GM10266 (cell line): ENCODE measurements at regions not wholly inside any gene's neighbourhood (a gene's known extent, or its start where the extent isn't known, plus 50 kb on each side); places are given as distances from the start of the nearest gene placed in this dataset.

ENCODE experiments used
- DNase-seq: peaks from one replicate; pipeline ENCODE4 v3.0.0; 2012; ENCODE audit errors: extremely low spot score
- TF ChIP-seq, protein P1 (sequence below): IDR thresholded peaks from 2 replicates; pipeline ENCODE4 v1.5.1; 2012; ENCODE audit warnings: mild to moderate bottlenecking, low read depth; ENCODE audit not compliant: control insufficient read depth, insufficient read depth; ENCODE audit errors: missing control alignments

DNA sequence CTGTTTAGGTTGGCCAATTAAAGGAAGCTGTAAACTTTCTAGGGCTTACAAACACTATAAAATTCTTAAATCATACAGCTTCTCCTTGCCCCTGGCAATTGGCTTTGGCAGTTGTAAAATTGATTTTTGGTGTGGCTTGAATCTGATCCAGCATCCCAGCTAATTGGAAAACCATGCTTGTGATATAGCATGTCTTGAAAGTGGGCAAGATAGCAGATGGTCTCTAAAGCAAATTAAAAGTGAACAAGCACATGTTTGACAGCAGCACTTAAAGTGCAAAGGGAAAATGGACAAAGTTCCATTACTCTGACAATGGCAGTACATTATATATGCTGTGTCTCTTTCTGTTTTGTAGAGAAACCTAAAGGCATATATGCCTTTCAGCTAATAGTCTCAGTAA, 302.9 kb upstream of the NXPH2 start:
- TF ChIP-seq, protein P1, sequence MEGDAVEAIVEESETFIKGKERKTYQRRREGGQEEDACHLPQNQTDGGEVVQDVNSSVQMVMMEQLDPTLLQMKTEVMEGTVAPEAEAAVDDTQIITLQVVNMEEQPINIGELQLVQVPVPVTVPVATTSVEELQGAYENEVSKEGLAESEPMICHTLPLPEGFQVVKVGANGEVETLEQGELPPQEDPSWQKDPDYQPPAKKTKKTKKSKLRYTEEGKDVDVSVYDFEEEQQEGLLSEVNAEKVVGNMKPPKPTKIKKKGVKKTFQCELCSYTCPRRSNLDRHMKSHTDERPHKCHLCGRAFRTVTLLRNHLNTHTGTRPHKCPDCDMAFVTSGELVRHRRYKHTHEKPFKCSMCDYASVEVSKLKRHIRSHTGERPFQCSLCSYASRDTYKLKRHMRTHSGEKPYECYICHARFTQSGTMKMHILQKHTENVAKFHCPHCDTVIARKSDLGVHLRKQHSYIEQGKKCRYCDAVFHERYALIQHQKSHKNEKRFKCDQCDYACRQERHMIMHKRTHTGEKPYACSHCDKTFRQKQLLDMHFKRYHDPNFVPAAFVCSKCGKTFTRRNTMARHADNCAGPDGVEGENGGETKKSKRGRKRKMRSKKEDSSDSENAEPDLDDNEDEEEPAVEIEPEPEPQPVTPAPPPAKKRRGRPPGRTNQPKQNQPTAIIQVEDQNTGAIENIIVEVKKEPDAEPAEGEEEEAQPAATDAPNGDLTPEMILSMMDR, result no peak
- no peak for DNase-seq

DNA sequence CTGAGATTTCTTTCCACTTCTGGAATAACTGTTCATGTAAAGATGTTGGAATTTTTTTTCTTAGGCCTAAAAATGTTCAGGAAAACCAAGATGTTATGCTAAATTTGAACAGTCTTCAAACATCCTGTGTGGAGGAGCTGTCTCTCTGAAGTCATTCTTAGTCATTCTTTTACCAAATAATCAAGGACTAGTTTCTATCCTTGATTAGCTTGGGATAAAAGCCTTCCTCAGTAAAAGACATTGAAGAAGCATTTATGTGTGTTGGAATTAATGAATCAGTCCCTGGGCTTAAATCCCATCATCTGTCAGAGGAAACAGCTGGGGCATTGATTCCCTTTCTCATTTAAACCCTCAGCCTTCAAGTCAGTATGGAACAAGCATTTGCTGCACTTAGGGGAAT, 300.1 kb upstream of the NXPH2 start:
- TF ChIP-seq, protein P1, result no peak
- DNase-seq, result no peak

DNA sequence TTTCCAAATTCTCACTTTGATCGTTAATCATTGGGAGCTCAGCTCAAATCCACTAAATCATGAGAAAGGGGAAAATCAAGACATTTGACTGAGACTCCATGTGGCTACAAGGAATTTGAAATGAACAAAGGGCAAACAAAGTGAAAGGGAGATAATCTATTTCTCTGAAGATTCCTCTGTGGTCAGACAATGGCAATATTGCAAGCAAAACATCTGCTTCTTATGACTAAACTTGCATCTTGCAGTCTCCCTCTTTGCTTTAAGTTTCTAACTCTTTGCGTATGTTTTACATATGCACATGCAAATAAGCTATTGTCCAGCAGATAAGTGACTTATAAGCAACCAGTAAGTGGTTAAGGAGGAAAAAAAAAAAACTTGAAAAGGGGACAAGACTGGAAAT, 299.1 kb upstream of the NXPH2 start:
- TF ChIP-seq, protein P1, result no peak
- DNase-seq, result no peak

DNA sequence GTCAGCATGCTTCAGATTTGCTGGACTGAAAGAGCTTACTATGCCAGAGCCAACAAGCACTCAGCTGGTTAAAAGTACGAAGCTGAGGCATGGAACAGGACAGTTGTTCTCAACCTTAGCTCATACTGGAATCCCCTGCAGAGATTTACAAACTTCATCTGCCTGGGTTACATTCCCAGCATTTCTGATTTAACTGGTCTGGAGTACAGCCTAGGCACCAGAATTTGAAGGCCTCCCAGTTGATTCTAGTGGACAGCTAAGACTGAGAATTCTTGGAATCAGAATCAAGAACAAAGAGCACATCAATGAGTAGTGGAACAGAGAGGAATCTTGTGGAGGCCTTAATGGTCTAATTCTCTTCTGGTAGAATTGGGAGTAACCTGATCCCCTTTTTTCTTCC, 298.2 kb upstream of the NXPH2 start:
- DNase-seq, result no peak
- TF ChIP-seq, protein P1, result no peak

DNA sequence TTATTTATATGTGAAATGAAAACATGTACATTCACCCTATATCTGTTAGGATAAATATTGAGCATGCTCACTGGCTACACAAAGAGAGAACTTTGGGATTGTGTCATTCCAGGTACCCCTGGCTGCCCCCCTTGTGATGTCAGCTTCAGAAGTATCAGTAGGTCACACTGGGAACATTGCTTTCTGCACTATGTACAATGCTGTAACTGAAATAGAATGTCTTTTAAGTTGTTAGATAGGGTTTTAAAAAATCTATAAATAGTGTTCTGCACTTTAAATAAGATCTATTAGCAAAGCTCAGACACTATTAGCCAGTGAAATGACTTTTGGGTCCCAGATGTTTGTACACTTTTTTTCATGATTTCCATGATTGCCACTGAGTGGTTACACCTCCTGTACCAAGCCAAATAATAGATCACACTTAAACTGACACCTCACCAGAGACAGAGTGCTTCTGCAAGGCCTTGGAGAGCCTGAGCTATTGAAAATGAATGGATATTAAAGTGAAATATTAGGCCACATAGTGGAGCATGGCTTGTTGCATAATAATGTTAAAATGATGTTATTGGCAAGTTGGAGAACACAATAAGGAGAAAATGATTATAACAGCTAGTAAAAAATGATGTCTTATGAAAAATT, 297.0 kb upstream of the NXPH2 start:
- TF ChIP-seq, protein P1, result no peak
- DNase-seq, result no peak

DNA sequence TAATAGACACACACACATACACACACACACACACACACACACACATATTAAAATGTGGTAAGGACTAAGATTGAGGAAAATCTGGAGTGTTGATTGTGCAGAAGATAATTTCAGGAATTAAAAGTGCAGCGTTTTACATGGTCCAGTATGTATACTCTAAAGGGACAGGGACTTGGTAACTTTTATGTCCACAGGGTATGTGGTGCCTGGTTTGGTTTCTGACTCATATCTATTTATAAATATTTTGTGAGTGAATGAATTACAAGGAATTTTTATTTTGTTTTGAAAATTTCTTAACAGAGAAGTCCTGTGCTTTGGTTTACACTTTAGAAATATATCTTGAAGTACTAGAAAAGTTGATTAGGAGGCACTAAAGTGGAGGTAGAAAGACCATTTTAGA, 287.7 kb upstream of the NXPH2 start:
- TF ChIP-seq, protein P1, result no peak
- DNase-seq, result no peak

DNA sequence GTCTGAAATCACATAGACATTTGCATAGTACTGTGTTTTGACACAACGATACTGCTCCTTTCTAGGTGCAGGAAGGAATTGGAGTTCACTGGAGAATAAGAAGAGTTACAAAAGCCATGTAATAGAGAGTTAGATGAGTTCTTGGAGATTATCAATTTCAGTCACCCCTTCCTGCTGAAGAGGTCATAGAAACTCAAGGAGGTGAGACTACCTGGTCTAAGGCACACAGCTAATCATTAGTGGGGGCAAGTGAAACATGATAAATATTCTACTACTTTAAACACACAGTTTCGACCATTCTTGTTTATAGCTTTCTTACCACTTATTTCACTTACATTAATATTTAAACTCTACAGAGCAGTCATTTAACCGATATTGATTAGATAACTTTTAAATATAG, 286.9 kb upstream of the NXPH2 start:
- TF ChIP-seq, protein P1, result no peak
- no peak for DNase-seq
